Astrocyte (in vitro differentiated cells and primary cell): ENCODE measurements at regions not wholly inside any gene's neighbourhood (a gene's known extent, or its start where the extent isn't known, plus 50 kb on each side); places are given as distances from the start of the nearest gene placed in this dataset.

Experiments
- DNase-seq: peaks from one replicate; pipeline ENCODE4 v3.0.0-alpha.2; 2010; ENCODE audit warnings: low read depth
- FAIRE-seq: peaks from 2 replicates; lab custom pipeline; 2011; peaks lifted over from hg19 to GRCh38; lab: Jason Lieb, UNC
- H2AFZ ChIP-seq: 2 replicates; pipeline ENCODE4 v1.6.0; 2012; ENCODE audit warnings: low read depth, low read length, inconsistent platforms
- H3K27ac ChIP-seq: 2 replicates; pipeline ENCODE4 v1.5.1; 2011; ENCODE audit warnings: low read depth, low read length, inconsistent platforms
- H3K27me3 ChIP-seq: 2 replicates; pipeline ENCODE4 v1.6.0; 2011; ENCODE audit warnings: low read length, inconsistent platforms; ENCODE audit not compliant: insufficient read depth
- H3K36me3 ChIP-seq: 2 replicates; pipeline ENCODE4 v1.5.1; 2011; ENCODE audit warnings: low read length, inconsistent platforms; ENCODE audit not compliant: insufficient read depth
- H3K4me1 ChIP-seq: 2 replicates; pipeline ENCODE4 v1.5.1; 2011; ENCODE audit warnings: low read length, inconsistent platforms; ENCODE audit not compliant: insufficient read depth
- H3K4me2 ChIP-seq: 2 replicates; pipeline ENCODE4 v1.6.0; 2012; ENCODE audit warnings: low read length, inconsistent platforms
- H3K4me3 ChIP-seq: 2 replicates; pipeline ENCODE4 v1.5.1; 2011; ENCODE audit warnings: low read depth, mild to moderate bottlenecking, low read length, inconsistent platforms; ENCODE audit not compliant: insufficient read depth
- H3K79me2 ChIP-seq: 2 replicates; pipeline ENCODE4 v1.6.0; 2012; ENCODE audit warnings: mild to moderate bottlenecking, low read length, inconsistent platforms; ENCODE audit not compliant: insufficient read depth
- H3K9ac ChIP-seq: 2 replicates; pipeline ENCODE4 v1.6.0; 2012; ENCODE audit warnings: mild to moderate bottlenecking, low read length, inconsistent platforms
- H3K9me3 ChIP-seq: 2 replicates; pipeline ENCODE4 v1.5.1; 2012; ENCODE audit warnings: low read depth, mild to moderate bottlenecking, low read length, inconsistent platforms; ENCODE audit not compliant: insufficient read depth
- H4K20me1 ChIP-seq: 2 replicates; pipeline ENCODE4 v1.6.0; 2012; ENCODE audit warnings: low read length, inconsistent platforms; ENCODE audit not compliant: insufficient read depth
- H3K27ac Mint-ChIP-seq: one replicate; pipeline ENCODE4 v1.8.0; 2021; ENCODE audit warnings: mild to moderate bottlenecking, mixed read lengths; ENCODE audit not compliant: unreplicated experiment
- H3K27me3 Mint-ChIP-seq: one replicate; pipeline ENCODE4 v1.8.0; 2021; ENCODE audit warnings: low read depth, mixed read lengths; ENCODE audit not compliant: unreplicated experiment
- H3K36me3 Mint-ChIP-seq: one replicate; pipeline ENCODE4 v1.8.0; 2021; ENCODE audit warnings: low read depth, mixed read lengths; ENCODE audit not compliant: unreplicated experiment
- H3K4me1 Mint-ChIP-seq: one replicate; pipeline ENCODE4 v1.8.0; 2021; ENCODE audit warnings: low read depth, mixed read lengths; ENCODE audit not compliant: unreplicated experiment
- H3K4me3 Mint-ChIP-seq: one replicate; pipeline ENCODE4 v1.8.0; 2021; ENCODE audit warnings: mild to moderate bottlenecking, moderate library complexity, mixed read lengths; ENCODE audit not compliant: unreplicated experiment
- H3K9me3 Mint-ChIP-seq: one replicate; pipeline ENCODE4 v1.8.0; 2021; ENCODE audit warnings: mild to moderate bottlenecking, mixed read lengths; ENCODE audit not compliant: unreplicated experiment
- CTCF ChIP-seq: IDR thresholded peaks from 2 replicates; pipeline ENCODE4 v1.5.1; 2011; ENCODE audit warnings: low read depth, mild to moderate bottlenecking, inconsistent platforms, low read length, moderate library complexity; ENCODE audit not compliant: insufficient read depth
- EZH2 ChIP-seq: IDR thresholded peaks from 2 replicates; pipeline ENCODE4 v1.6.1; 2012; ENCODE audit warnings: mild to moderate bottlenecking, low read length, inconsistent platforms; ENCODE audit not compliant: insufficient read depth

- Mint-ChIP-seq H3K36me3 (no peaks in the 10 kb centered on the region), H3K4me3 (no peak overlapping the region), H3K4me1 (no peaks in the 10 kb centered on the region), H3K9me3 (no peaks in the 10 kb centered on the region), H3K27me3 (no peaks in the 10 kb centered on the region), H3K27ac (no peak overlapping the region)
- Histone ChIP-seq H3K36me3 (no peaks in the 10 kb centered on the region), H3K79me2 (no peaks in the 10 kb centered on the region), H3K9ac (no peak overlapping the region), H3K27me3 (no peaks in the 10 kb centered on the region), H3K4me2 (no peak overlapping the region), H2AFZ (no peak overlapping the region), H4K20me1 (no peaks in the 10 kb centered on the region), H3K4me3 (no peak overlapping the region), H3K27ac (no peak overlapping the region), H3K4me1 (no peaks in the 10 kb centered on the region), H3K9me3 (no peaks in the 10 kb centered on the region)
- TF ChIP-seq CTCF (no peak), EZH2 (no peak)
- FAIRE-seq (no peak), DNase-seq (no peak)
Observed at GRCh38 chr14:39876916-39877315, 444.7 kb upstream of the FBXO33 start.

GRCh38 chr14:39875028-39875427 lies 442.8 kb upstream of the FBXO33 start:
- DNase-seq (no peak), FAIRE-seq (no peak)
- Mint-ChIP-seq H3K4me1 (no peaks in the 10 kb centered on the region), H3K27ac (no peak overlapping the region), H3K36me3 (no peaks in the 10 kb centered on the region), H3K27me3 (no peaks in the 10 kb centered on the region), H3K4me3 (no peak overlapping the region), H3K9me3 (no peaks in the 10 kb centered on the region)
- Histone ChIP-seq H3K27me3 (no peaks in the 10 kb centered on the region), H3K4me2 (no peak overlapping the region), H3K9ac (no peak overlapping the region), H3K79me2 (no peaks in the 10 kb centered on the region), H3K27ac (no peak overlapping the region), H2AFZ (no peak overlapping the region), H3K9me3 (no peaks in the 10 kb centered on the region), H4K20me1 (no peaks in the 10 kb centered on the region), H3K4me1 (no peaks in the 10 kb centered on the region), H3K36me3 (no peaks in the 10 kb centered on the region), H3K4me3 (no peak overlapping the region)
- TF ChIP-seq CTCF (no peak), EZH2 (no peak)

GRCh38 chr14:39873791-39874190 lies 441.6 kb upstream of the FBXO33 start:
- Histone ChIP-seq H2AFZ (no peak overlapping the region), H3K27me3 (no peaks in the 10 kb centered on the region), H3K9ac (no peak overlapping the region), H3K79me2 (no peaks in the 10 kb centered on the region), H3K4me3 (no peak overlapping the region), H3K9me3 (no peaks in the 10 kb centered on the region), H3K4me1 (no peaks in the 10 kb centered on the region), H3K36me3 (no peaks in the 10 kb centered on the region), H3K4me2 (no peak overlapping the region), H3K27ac (no peak overlapping the region), H4K20me1 (no peaks in the 10 kb centered on the region)
- no peaks in the 10 kb centered on the region for H3K9me3 Mint-ChIP-seq
- no peaks in the 10 kb centered on the region for H3K27me3 Mint-ChIP-seq
- no peak overlapping the region for H3K27ac Mint-ChIP-seq
- DNase-seq (no peak), FAIRE-seq (no peak)
- no peaks in the 10 kb centered on the region for H3K36me3 Mint-ChIP-seq
- H3K4me1 Mint-ChIP-seq, result no peaks in the 10 kb centered on the region
- TF ChIP-seq CTCF, result no peak
- TF ChIP-seq EZH2, result no peak
- H3K4me3 Mint-ChIP-seq, result no peak overlapping the region
